ENCODE measurements at regions not wholly inside any gene's neighbourhood (a gene's known extent, or its start where the extent isn't known, plus 50 kb on each side); places are given as distances from the start of the nearest gene placed in this dataset.

- TF ChIP-seq, protein P1, sequence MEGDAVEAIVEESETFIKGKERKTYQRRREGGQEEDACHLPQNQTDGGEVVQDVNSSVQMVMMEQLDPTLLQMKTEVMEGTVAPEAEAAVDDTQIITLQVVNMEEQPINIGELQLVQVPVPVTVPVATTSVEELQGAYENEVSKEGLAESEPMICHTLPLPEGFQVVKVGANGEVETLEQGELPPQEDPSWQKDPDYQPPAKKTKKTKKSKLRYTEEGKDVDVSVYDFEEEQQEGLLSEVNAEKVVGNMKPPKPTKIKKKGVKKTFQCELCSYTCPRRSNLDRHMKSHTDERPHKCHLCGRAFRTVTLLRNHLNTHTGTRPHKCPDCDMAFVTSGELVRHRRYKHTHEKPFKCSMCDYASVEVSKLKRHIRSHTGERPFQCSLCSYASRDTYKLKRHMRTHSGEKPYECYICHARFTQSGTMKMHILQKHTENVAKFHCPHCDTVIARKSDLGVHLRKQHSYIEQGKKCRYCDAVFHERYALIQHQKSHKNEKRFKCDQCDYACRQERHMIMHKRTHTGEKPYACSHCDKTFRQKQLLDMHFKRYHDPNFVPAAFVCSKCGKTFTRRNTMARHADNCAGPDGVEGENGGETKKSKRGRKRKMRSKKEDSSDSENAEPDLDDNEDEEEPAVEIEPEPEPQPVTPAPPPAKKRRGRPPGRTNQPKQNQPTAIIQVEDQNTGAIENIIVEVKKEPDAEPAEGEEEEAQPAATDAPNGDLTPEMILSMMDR (IDR thresholded peaks at IDR 0.05): no peak
- Mint-ChIP-seq H3K4me3 (no peak overlapping the region), H3K27me3 (ENCODE audit: insufficient read depth) (peaks cover 5% of the 10 kb centered on the region), H3K9me3 (peaks cover 8% of the 10 kb centered on the region; the same call in 1 of the 2 replicates), H3K27ac (no peak overlapping the region), H3K4me1 (ENCODE audit: low read depth) (no peaks in the 10 kb centered on the region), H3K36me3 (ENCODE audit: low read depth) (peaks cover 5% of the 10 kb centered on the region; the same call in 1 of the 2 replicates)
- no peak for DNase-seq
Observed at GRCh38 chr16:54783980-54784379, 146.7 kb upstream of the IRX5 start.

- peaks cover 5% of the 10 kb centered on the region for H3K27me3 Mint-ChIP-seq (ENCODE audit: insufficient read depth)
- H3K36me3 Mint-ChIP-seq (ENCODE audit: low read depth): peaks cover 5% of the 10 kb centered on the region; the same call in 1 of the 2 replicates
- H3K9me3 Mint-ChIP-seq: peaks cover 8% of the 10 kb centered on the region; the same call in 1 of the 2 replicates
- no peak overlapping the region for H3K4me3 Mint-ChIP-seq
- TF ChIP-seq, protein P1 (IDR thresholded peaks at IDR 0.05): no peak
- no peak for DNase-seq
- H3K27ac Mint-ChIP-seq: no peak overlapping the region
- no peaks in the 10 kb centered on the region for H3K4me1 Mint-ChIP-seq (ENCODE audit: low read depth)
Observed at GRCh38 chr16:54783226-54783625, 147.4 kb upstream of the IRX5 start.

DNA sequence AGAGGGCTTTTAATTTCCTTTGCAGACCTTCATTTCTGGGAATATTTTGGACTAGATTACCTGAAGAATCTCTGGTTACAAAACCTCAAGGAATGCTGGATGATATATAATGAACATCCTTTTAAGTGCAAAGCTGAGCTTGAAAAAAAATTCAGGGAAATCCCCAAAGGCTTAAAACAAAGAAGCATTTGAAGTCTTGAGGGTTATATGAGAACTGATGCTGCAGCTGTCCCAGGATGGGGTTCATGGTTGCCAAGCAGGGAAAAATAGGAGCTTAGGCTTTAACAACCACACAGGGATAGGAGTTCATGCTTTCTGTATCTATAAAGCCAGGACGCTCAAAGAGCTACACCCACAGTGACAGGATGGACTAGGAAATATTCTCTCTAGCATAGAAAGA is 150.4 kb upstream of the IRX5 start:
- Mint-ChIP-seq H3K27me3 (ENCODE audit: insufficient read depth) (peaks cover 5% of the 10 kb centered on the region; the same call in 1 of the 2 replicates), H3K4me3 (no peak overlapping the region), H3K27ac (no peak overlapping the region), H3K4me1 (ENCODE audit: low read depth) (no peaks in the 10 kb centered on the region), H3K9me3 (no peaks in the 10 kb centered on the region; the same call in 1 of the 2 replicates), H3K36me3 (ENCODE audit: low read depth) (no peaks in the 10 kb centered on the region)
- TF ChIP-seq, protein P1 (IDR thresholded peaks at IDR 0.05): no peak
- DNase-seq: no peak

DNA sequence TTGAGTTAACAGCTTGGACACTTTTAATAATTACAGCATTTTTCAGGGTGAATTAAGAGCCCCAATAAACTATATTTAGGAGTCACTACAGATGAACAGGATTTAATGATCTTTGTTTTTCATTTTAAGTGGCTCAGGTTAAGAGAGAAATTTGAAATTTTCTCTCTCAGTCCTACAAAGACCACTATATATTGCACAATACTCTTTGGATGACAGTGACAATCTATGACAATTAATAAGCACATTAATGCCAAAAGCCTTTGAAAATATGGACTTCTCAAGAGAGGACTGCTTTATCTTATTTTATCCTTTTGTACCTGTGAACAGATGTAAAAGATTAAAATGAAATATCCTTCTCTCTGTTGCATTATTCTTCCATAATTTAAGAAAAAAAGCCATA is 151.1 kb upstream of the IRX5 start:
- no peaks in the 10 kb centered on the region for H3K4me1 Mint-ChIP-seq (ENCODE audit: low read depth)
- no peak for DNase-seq
- H3K36me3 Mint-ChIP-seq (ENCODE audit: low read depth): no peaks in the 10 kb centered on the region
- no peak overlapping the region for H3K4me3 Mint-ChIP-seq
- no peak overlapping the region for H3K27ac Mint-ChIP-seq
- no peaks in the 10 kb centered on the region; the same call in 1 of the 2 replicates for H3K9me3 Mint-ChIP-seq
- H3K27me3 Mint-ChIP-seq (ENCODE audit: insufficient read depth): peaks cover 2% of the 10 kb centered on the region; the same call in 1 of the 2 replicates
- TF ChIP-seq, protein P1 (IDR thresholded peaks at IDR 0.05): no peak

DNA sequence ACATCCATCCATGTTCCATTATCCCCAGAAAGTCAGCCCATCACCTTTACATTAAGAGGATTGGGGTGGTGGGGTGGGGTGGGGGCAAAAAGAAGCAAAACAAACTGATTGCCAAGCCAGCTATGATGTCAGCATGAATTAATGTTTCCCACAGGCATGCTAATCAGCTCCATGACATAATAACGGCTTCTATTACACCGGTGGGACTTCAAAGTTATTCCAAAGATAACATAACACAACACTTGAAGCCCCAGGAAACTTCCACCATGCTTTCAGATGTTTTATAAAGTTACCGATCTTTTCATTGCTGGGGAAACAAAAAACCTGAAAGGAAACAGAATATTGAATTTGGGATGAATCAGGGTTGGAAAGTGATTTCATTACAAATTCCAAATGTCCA is 155.9 kb upstream of the IRX5 start:
- no peaks in the 10 kb centered on the region for H3K4me1 Mint-ChIP-seq (ENCODE audit: low read depth)
- H3K9me3 Mint-ChIP-seq: no peaks in the 10 kb centered on the region; the same call in 1 of the 2 replicates
- H3K36me3 Mint-ChIP-seq (ENCODE audit: low read depth): no peaks in the 10 kb centered on the region
- TF ChIP-seq, protein P1 (IDR thresholded peaks at IDR 0.05): no peak
- DNase-seq: no peak
- H3K27ac Mint-ChIP-seq: no peak overlapping the region
- no peak overlapping the region for H3K4me3 Mint-ChIP-seq
- no peaks in the 10 kb centered on the region for H3K27me3 Mint-ChIP-seq (ENCODE audit: insufficient read depth)

DNA sequence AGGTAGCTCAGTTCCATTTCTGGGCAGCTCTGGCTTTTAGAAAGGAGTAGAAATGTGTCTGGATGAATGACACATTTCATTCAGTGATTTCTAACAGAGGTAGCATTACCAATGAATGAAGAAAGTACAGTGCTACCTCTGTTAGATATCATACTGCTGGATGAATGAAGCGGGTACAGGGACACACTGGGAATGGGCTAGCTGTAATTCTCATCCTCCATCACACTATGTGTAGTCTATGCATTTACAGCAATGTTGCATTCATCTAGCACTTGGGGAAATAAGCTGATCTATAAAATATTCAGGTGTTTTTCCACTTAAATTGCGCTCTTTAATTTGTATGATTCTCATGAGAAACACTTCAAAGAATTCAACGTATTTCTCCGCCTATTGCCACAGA is 158.3 kb upstream of the IRX5 start:
- H3K36me3 Mint-ChIP-seq (ENCODE audit: low read depth): no peaks in the 10 kb centered on the region
- no peaks in the 10 kb centered on the region for H3K27me3 Mint-ChIP-seq (ENCODE audit: insufficient read depth)
- DNase-seq: no peak
- no peak overlapping the region for H3K27ac Mint-ChIP-seq
- no peaks in the 10 kb centered on the region for H3K9me3 Mint-ChIP-seq
- TF ChIP-seq, protein P1 (IDR thresholded peaks at IDR 0.05): no peak
- no peak overlapping the region for H3K4me3 Mint-ChIP-seq
- no peaks in the 10 kb centered on the region for H3K4me1 Mint-ChIP-seq (ENCODE audit: low read depth)

All from HFFc6 (cell line).